ENCODE measurements at regions not wholly inside any gene's neighbourhood (a gene's known extent, or its start where the extent isn't known, plus 50 kb on each side); places are given as distances from the start of the nearest gene placed in this dataset.

- Histone ChIP-seq H3K9me2 (replicated peaks; ENCODE audit: low read depth, low read length) (no peaks in the 10 kb centered on the region), H3K9ac (ENCODE audit: low read depth, low read length, poor library complexity, severe bottlenecking) (no peak overlapping the region), H3K79me2 (ENCODE audit: insufficient read depth, low read length) (no peaks in the 10 kb centered on the region), H3K4me1 (ENCODE audit: insufficient read depth, low read length, poor library complexity, severe bottlenecking) (no peaks in the 10 kb centered on the region), H3K36me3 (ENCODE audit: insufficient read depth, low read length) (no peaks in the 10 kb centered on the region), H3F3A (ENCODE audit: low read depth) (no peaks in the 10 kb centered on the region), H4K20me1 (ENCODE audit: insufficient read depth, low read length, poor library complexity, severe bottlenecking) (no peaks in the 10 kb centered on the region), H3K4me2 (ENCODE audit: low read depth, low read length, poor library complexity, severe bottlenecking) (no peak overlapping the region), H3K9me3 (ENCODE audit: insufficient read depth, low read depth, low read length) (no peaks in the 10 kb centered on the region), H2AFZ (ENCODE audit: low read length) (no peak overlapping the region), H3K4me3 (ENCODE audit: low read length, poor library complexity, severe bottlenecking) (no peak overlapping the region), H3K27me3 (ENCODE audit: insufficient read depth, low read length, poor library complexity, severe bottlenecking) (no peaks in the 10 kb centered on the region)
- TF ChIP-seq CTCF (conservative IDR thresholded peaks at IDR 0.05; ENCODE audit: low read length) (no peak), EZH2phosphoT487 (IDR thresholded peaks at IDR 0.05; ENCODE audit: borderline replicate concordance) (no peak)
Measured at GRCh38 chr11:113593698-113594308, 112.3 kb downstream of the TMPRSS5 start.

- H3K9ac ChIP-seq (ENCODE audit: low read depth, low read length, poor library complexity, severe bottlenecking): no peak overlapping the region
- H3K36me3 ChIP-seq (ENCODE audit: insufficient read depth, low read length): no peaks in the 10 kb centered on the region
- no peak overlapping the region for H3K4me3 ChIP-seq (ENCODE audit: low read length, poor library complexity, severe bottlenecking)
- no peaks in the 10 kb centered on the region for H4K20me1 ChIP-seq (ENCODE audit: insufficient read depth, low read length, poor library complexity, severe bottlenecking)
- no peaks in the 10 kb centered on the region for H3K27me3 ChIP-seq (ENCODE audit: insufficient read depth, low read length, poor library complexity, severe bottlenecking)
- no peaks in the 10 kb centered on the region for H3K79me2 ChIP-seq (ENCODE audit: insufficient read depth, low read length)
- no peak overlapping the region for H3K4me2 ChIP-seq (ENCODE audit: low read depth, low read length, poor library complexity, severe bottlenecking)
- no peaks in the 10 kb centered on the region for H3K4me1 ChIP-seq (ENCODE audit: insufficient read depth, low read length, poor library complexity, severe bottlenecking)
- H3F3A ChIP-seq (ENCODE audit: low read depth): no peaks in the 10 kb centered on the region
- H3K9me2 ChIP-seq (replicated peaks; ENCODE audit: low read depth, low read length): no peaks in the 10 kb centered on the region
- no peaks in the 10 kb centered on the region for H3K9me3 ChIP-seq (ENCODE audit: insufficient read depth, low read depth, low read length)
- TF ChIP-seq CTCF (conservative IDR thresholded peaks at IDR 0.05; ENCODE audit: low read length) (no peak), EZH2phosphoT487 (IDR thresholded peaks at IDR 0.05; ENCODE audit: borderline replicate concordance) (no peak)
- no peak overlapping the region for H2AFZ ChIP-seq (ENCODE audit: low read length)
Measured at GRCh38 chr11:113591117-113591516, 115.0 kb downstream of the TMPRSS5 start.

- TF ChIP-seq EZH2phosphoT487 (IDR thresholded peaks at IDR 0.05; ENCODE audit: borderline replicate concordance): no peak
- no peak for TF ChIP-seq CTCF (conservative IDR thresholded peaks at IDR 0.05; ENCODE audit: low read length)
Measured at GRCh38 chr11:113587308-113587739, 112.1 kb upstream of the DRD2 start.

More at GRCh38 chr11:113587308-113587739, 112.1 kb upstream of the DRD2 start:
- Histone ChIP-seq H3K79me2 (ENCODE audit: insufficient read depth, low read length) (no peaks in the 10 kb centered on the region), H3F3A (ENCODE audit: low read depth) (no peaks in the 10 kb centered on the region), H3K9me3 (ENCODE audit: insufficient read depth, low read depth, low read length) (no peaks in the 10 kb centered on the region), H4K20me1 (ENCODE audit: insufficient read depth, low read length, poor library complexity, severe bottlenecking) (no peaks in the 10 kb centered on the region), H3K27me3 (ENCODE audit: insufficient read depth, low read length, poor library complexity, severe bottlenecking) (no peaks in the 10 kb centered on the region), H3K4me2 (ENCODE audit: low read depth, low read length, poor library complexity, severe bottlenecking) (no peak overlapping the region), H3K9me2 (replicated peaks; ENCODE audit: low read depth, low read length) (no peaks in the 10 kb centered on the region), H2AFZ (ENCODE audit: low read length) (no peak overlapping the region), H3K4me3 (ENCODE audit: low read length, poor library complexity, severe bottlenecking) (no peak overlapping the region), H3K36me3 (ENCODE audit: insufficient read depth, low read length) (no peaks in the 10 kb centered on the region), H3K9ac (ENCODE audit: low read depth, low read length, poor library complexity, severe bottlenecking) (no peak overlapping the region), H3K4me1 (ENCODE audit: insufficient read depth, low read length, poor library complexity, severe bottlenecking) (no peaks in the 10 kb centered on the region)

Data from Loucy (cell line).